ENCODE measurements at regions not wholly inside any gene's neighbourhood (a gene's known extent, or its start where the extent isn't known, plus 50 kb on each side); places are given as distances from the start of the nearest gene placed in this dataset.

- TF ChIP-seq CTCF (IDR thresholded peaks at IDR 0.05), result no peak
- H3K4me1 Mint-ChIP-seq (ENCODE audit: unreplicated experiment), result no peaks in the 10 kb centered on the region
- H3K36me3 Mint-ChIP-seq (ENCODE audit: unreplicated experiment), result no peaks in the 10 kb centered on the region
- H3K9me3 Mint-ChIP-seq (ENCODE audit: unreplicated experiment), result no peaks in the 10 kb centered on the region
- no peak overlapping the region for H3K27ac Mint-ChIP-seq (ENCODE audit: unreplicated experiment)
- no peak for DNase-seq (ENCODE audit: extremely low spot score, unreplicated experiment)
- H3K4me3 Mint-ChIP-seq (ENCODE audit: unreplicated experiment), result no peak overlapping the region
- no peaks in the 10 kb centered on the region for H3K27me3 Mint-ChIP-seq (ENCODE audit: unreplicated experiment)
Observed at GRCh38 chr11:127649071-127649470, 648.5 kb upstream of the KIRREL3 start.

- no peaks in the 10 kb centered on the region for H3K9me3 Mint-ChIP-seq (ENCODE audit: unreplicated experiment)
- no peak for TF ChIP-seq CTCF (IDR thresholded peaks at IDR 0.05)
- H3K4me1 Mint-ChIP-seq (ENCODE audit: unreplicated experiment), result no peaks in the 10 kb centered on the region
- H3K4me3 Mint-ChIP-seq (ENCODE audit: unreplicated experiment), result no peak overlapping the region
- H3K27me3 Mint-ChIP-seq (ENCODE audit: unreplicated experiment), result no peaks in the 10 kb centered on the region
- DNase-seq (ENCODE audit: extremely low spot score, unreplicated experiment), result no peak
- no peaks in the 10 kb centered on the region for H3K36me3 Mint-ChIP-seq (ENCODE audit: unreplicated experiment)
- no peak overlapping the region for H3K27ac Mint-ChIP-seq (ENCODE audit: unreplicated experiment)
Observed at GRCh38 chr11:127648583-127648982, 648.0 kb upstream of the KIRREL3 start.

GRCh38 chr11:127644366-127644765 lies 643.8 kb upstream of the KIRREL3 start:
- H3K4me3 Mint-ChIP-seq (ENCODE audit: unreplicated experiment), result no peak overlapping the region
- H3K36me3 Mint-ChIP-seq (ENCODE audit: unreplicated experiment), result no peaks in the 10 kb centered on the region
- no peaks in the 10 kb centered on the region for H3K9me3 Mint-ChIP-seq (ENCODE audit: unreplicated experiment)
- no peak for DNase-seq (ENCODE audit: extremely low spot score, unreplicated experiment)
- no peaks in the 10 kb centered on the region for H3K4me1 Mint-ChIP-seq (ENCODE audit: unreplicated experiment)
- H3K27ac Mint-ChIP-seq (ENCODE audit: unreplicated experiment), result no peak overlapping the region
- H3K27me3 Mint-ChIP-seq (ENCODE audit: unreplicated experiment), result no peaks in the 10 kb centered on the region
- TF ChIP-seq CTCF (IDR thresholded peaks at IDR 0.05), result no peak

GRCh38 chr11:127643268-127644058 lies 642.9 kb upstream of the KIRREL3 start:
- Mint-ChIP-seq H3K4me1 (ENCODE audit: unreplicated experiment) (no peaks in the 10 kb centered on the region), H3K27ac (ENCODE audit: unreplicated experiment) (no peak overlapping the region), H3K4me3 (ENCODE audit: unreplicated experiment) (no peak overlapping the region), H3K9me3 (ENCODE audit: unreplicated experiment) (no peaks in the 10 kb centered on the region), H3K27me3 (ENCODE audit: unreplicated experiment) (no peaks in the 10 kb centered on the region), H3K36me3 (ENCODE audit: unreplicated experiment) (no peaks in the 10 kb centered on the region)
- DNase-seq (ENCODE audit: extremely low spot score, unreplicated experiment), result no peak
- no peak for TF ChIP-seq CTCF (IDR thresholded peaks at IDR 0.05)

- Mint-ChIP-seq H3K27ac (ENCODE audit: unreplicated experiment) (no peak overlapping the region), H3K4me3 (ENCODE audit: unreplicated experiment) (no peak overlapping the region), H3K4me1 (ENCODE audit: unreplicated experiment) (no peaks in the 10 kb centered on the region), H3K27me3 (ENCODE audit: unreplicated experiment) (no peaks in the 10 kb centered on the region), H3K9me3 (ENCODE audit: unreplicated experiment) (no peaks in the 10 kb centered on the region), H3K36me3 (ENCODE audit: unreplicated experiment) (no peaks in the 10 kb centered on the region)
- no peak for DNase-seq (ENCODE audit: extremely low spot score, unreplicated experiment)
- TF ChIP-seq CTCF (IDR thresholded peaks at IDR 0.05), result no peak
Observed at GRCh38 chr11:127640561-127641451, 640.2 kb upstream of the KIRREL3 start.

Data from osteocyte (in vitro differentiated cells).